Right lobe of liver (tissue), 4 donors: ENCODE measurements at regions not wholly inside any gene's neighbourhood (a gene's known extent, or its start where the extent isn't known, plus 50 kb on each side); places are given as distances from the start of the nearest gene placed in this dataset.

Experiments used
- CTCF ChIP-seq, 4 donors: fragments of 200-600 bp in 3 of 4; fragments of 450-650 bp in 1 of 4; IDR thresholded peaks; one replicate each; pipeline versions ENCODE4 v1.5.1 to v1.8.0; 2016 to 2022; ENCODE audit warnings: antibody characterized with exemption in 4 of 4, mild to moderate bottlenecking in 2 of 4
- POLR2A ChIP-seq: fragments of 450-650 bp; IDR thresholded peaks from one replicate; pipeline ENCODE4 v1.6.1; 2017; ENCODE audit warnings: antibody characterized with exemption, mild to moderate bottlenecking
- donor health status: DM: no; HTN: no; CAD: no.
- donor health status: DM: no; HTN: no; CAD: no.
- donor health status: DM: no; HTN: yes; CAD: no.

- no peak for TF ChIP-seq CTCF (IDR thresholded peaks at IDR 0.05)
- TF ChIP-seq POLR2A: no peak
Measured at GRCh38 chr5:122608222-122608621, 166.7 kb upstream of the SNX2 start.
